GM23338 (cell line): ENCODE measurements at regions not wholly inside any gene's neighbourhood (a gene's known extent, or its start where the extent isn't known, plus 50 kb on each side); places are given as distances from the start of the nearest gene placed in this dataset.

Experiments
- CREB1 ChIP-seq: fragments of 250-450 bp; sonication (Bioruptor Pico); IDR thresholded peaks from 2 replicates; pipeline ENCODE4 v1.5.0; 2020; ENCODE audit warnings: low read depth, mild to moderate bottlenecking, moderate library complexity
- CTCF ChIP-seq, 2 experiments: fragments of 200-600 bp in 1 of 2; sonication (generic) in 1 of 2; conservative IDR thresholded peaks; 2 replicates each; pipeline versions ENCODE4 v1.5.1 to v1.6.1; 2016 to 2017; ENCODE audit warnings: antibody characterized with exemption in 2 of 2, low read depth in 2 of 2, mild to moderate bottlenecking in 2 of 2, moderate library complexity in 1 of 2
- ETS1 ChIP-seq: IDR thresholded peaks from 2 replicates; pipeline ENCODE4 v1.6.1; 2016; ENCODE audit warnings: antibody characterized with exemption
- EZH2 ChIP-seq: fragments of 200-600 bp; sonication (generic); IDR thresholded peaks from one replicate; pipeline ENCODE4 v1.8.0; 2017; ENCODE audit warnings: antibody characterized with exemption, mild to moderate bottlenecking, low read depth; ENCODE audit not compliant: unreplicated experiment
- EZH2phosphoT487 ChIP-seq: fragments of 200-600 bp; sonication (generic); IDR thresholded peaks from one replicate; pipeline ENCODE4 v1.8.1; 2018; ENCODE audit warnings: antibody characterized with exemption; ENCODE audit not compliant: unreplicated experiment
- JUNB ChIP-seq: IDR thresholded peaks from one replicate; pipeline ENCODE4 v1.6.1; 2016; ENCODE audit warnings: antibody characterized with exemption; ENCODE audit not compliant: unreplicated experiment
- POLR2AphosphoS5 ChIP-seq: IDR thresholded peaks from 2 replicates; pipeline ENCODE4 v1.6.1; 2016; ENCODE audit warnings: antibody characterized with exemption, low read depth
- REST ChIP-seq: IDR thresholded peaks from one replicate; pipeline ENCODE4 v1.6.1; 2018; ENCODE audit warnings: antibody characterized with exemption; ENCODE audit not compliant: unreplicated experiment
- STAT1 ChIP-seq: IDR thresholded peaks from one replicate; pipeline ENCODE4 v1.6.1; 2016; ENCODE audit warnings: antibody characterized with exemption; ENCODE audit not compliant: unreplicated experiment
- ZNF114 ChIP-seq: fragments of 250-450 bp; sonication (Bioruptor Pico); IDR thresholded peaks from 2 replicates; pipeline ENCODE4 v1.5.0; 2020; ENCODE audit warnings: mild to moderate bottlenecking, moderate library complexity
- ZNF331 ChIP-seq: fragments of 250-450 bp; sonication (Bioruptor Pico); IDR thresholded peaks from 2 replicates; pipeline ENCODE4 v1.5.0; 2020; ENCODE audit warnings: low read depth, mild to moderate bottlenecking, moderate library complexity

- TF ChIP-seq EZH2 = no peak
- no peak for TF ChIP-seq STAT1
- no peak for TF ChIP-seq REST
- no peak for TF ChIP-seq CTCF (conservative IDR thresholded peaks at IDR 0.05; ENCODE audit: low read depth in 2 of 2)
- no peak for TF ChIP-seq POLR2AphosphoS5
- TF ChIP-seq CREB1 = no peak
- TF ChIP-seq ETS1 = no peak
- TF ChIP-seq ZNF331 = no peak
- no peak for TF ChIP-seq ZNF114
- no peak for TF ChIP-seq EZH2phosphoT487
- no peak for TF ChIP-seq JUNB
Measured at GRCh38 chr10:89836840-89837164, 135.4 kb downstream of the KIF20B start.
